HCT116 (cell line): ENCODE measurements at regions not wholly inside any gene's neighbourhood (a gene's known extent, or its start where the extent isn't known, plus 50 kb on each side); places are given as distances from the start of the nearest gene placed in this dataset.

Experiments
- ATAC-seq: fragments of 200-7000 bp; cut with Tn5 transposase; 2 replicates; pipeline ENCODE4 v1.9.1; 2020; ENCODE audit warnings: mild to moderate bottlenecking, moderate library complexity
- BruUV-seq: library from RNA; stranded (reverse); fragments of 400-500 nt; replicated peaks from 2 replicates; lab custom pipeline; 2021; lab: Mats Ljungman, UMichigan
- CTCF ChIA-PET: fragments of 300-600 bp; sonication (Branson Sonifier 250); formaldehyde crosslinking; loops from one replicate; lab custom pipeline; 2021; ENCODE audit warnings: antibody characterized with exemption; lab: Charles Lee
- POLR2A ChIA-PET: fragments of 300-600, 350-600 bp; sonication (Branson Sonifier 250); formaldehyde crosslinking; loops from one replicate; lab custom pipeline; 2021; ENCODE audit warnings: antibody characterized with exemption; lab: Charles Lee
- RAD21 ChIA-PET, 2 experiments: fragments of 300-600 bp; sonication (Branson Sonifier 250); formaldehyde crosslinking; loops; one replicate each; lab custom pipeline; 2023; ENCODE audit warnings: low total read pairs in 2 of 2; ENCODE audit not compliant: uncharacterized antibody in 2 of 2, unreplicated experiment in 2 of 2, low non-redundant PET in 1 of 2; lab: Charles Lee
- DNase-seq: peaks from one replicate; pipeline ENCODE4 v3.0.0-alpha.2; 2010; ENCODE audit warnings: low read depth, low spot score
- H2AFZ ChIP-seq: fragments of 200-600 bp; shearing (Covaris generic), sonication (generic); 2 replicates; pipeline ENCODE4 v1.6.1; 2017; ENCODE audit warnings: low read depth, mixed run types, mixed read lengths, antibody characterized with exemption, low read length; ENCODE audit not compliant: poor library complexity, severe bottlenecking
- H3K27ac ChIP-seq: 2 replicates; pipeline ENCODE4 v1.5.1; 2012; ENCODE audit warnings: low read depth, low read length
- H3K27me3 ChIP-seq: fragments of 200-600 bp; sonication (generic); 2 replicates; pipeline ENCODE4 v1.6.1; 2016; ENCODE audit warnings: mixed run types, low read length, mixed read lengths; ENCODE audit not compliant: insufficient read depth
- H3K36me3 ChIP-seq, 2 experiments: fragments of 200-500 bp in 1 of 2; fragments of 200-600 bp in 1 of 2; sonication (Bioruptor generic) in 1 of 2; sonication (generic) in 1 of 2; 2 replicates each; pipeline versions ENCODE4 v1.5.1 to v1.6.1; 2014 to 2016; ENCODE audit warnings: low read length in 2 of 2, inconsistent platforms in 1 of 2, mixed read lengths in 1 of 2, mixed run types in 1 of 2; ENCODE audit not compliant: insufficient read depth in 2 of 2, control insufficient read depth in 1 of 2
- H3K4me1 ChIP-seq, 2 experiments: fragments of 200-600 bp in 1 of 2; sonication (generic) in 1 of 2; 2 replicates each; pipeline versions ENCODE4 v1.5.1 to v1.6.1; 2012 to 2017; ENCODE audit warnings: low read length in 2 of 2, inconsistent platforms in 1 of 2, mild to moderate bottlenecking in 1 of 2, mixed read lengths in 1 of 2, mixed run types in 1 of 2, moderate library complexity in 1 of 2; ENCODE audit not compliant: insufficient read depth in 2 of 2, control insufficient read depth in 1 of 2
- H3K4me2 ChIP-seq: fragments of 200-600 bp; sonication (generic); 2 replicates; pipeline ENCODE4 v1.6.1; 2017; ENCODE audit warnings: mixed run types, low read length, mixed read lengths
- H3K4me3 ChIP-seq, 2 experiments: fragments of 200-600 bp in 1 of 2; sonication (generic) in 1 of 2; replicated peaks in 1 of 2; 2 replicates each; pipeline ENCODE4 v1.5.1; 2011 to 2016; ENCODE audit warnings: low read length in 2 of 2, control low read depth in 1 of 2, low read depth in 1 of 2, mild to moderate bottlenecking in 1 of 2, mixed read lengths in 1 of 2, mixed run types in 1 of 2
- H3K79me2 ChIP-seq: fragments of 200-600 bp; sonication (generic); 2 replicates; pipeline ENCODE4 v1.6.1; 2017; ENCODE audit warnings: mild to moderate bottlenecking, mixed run types, low read length, moderate library complexity, mixed read lengths; ENCODE audit not compliant: insufficient read depth
- H3K9ac ChIP-seq: fragments of 200-600 bp; sonication (generic); 2 replicates; pipeline ENCODE4 v1.6.1; 2016; ENCODE audit warnings: low read length, mixed read lengths
- H3K9me2 ChIP-seq: fragments of 200-600 bp; sonication (generic), shearing (Covaris generic); 2 replicates; pipeline ENCODE4 v1.6.1; 2017; ENCODE audit warnings: mixed run types, mild to moderate bottlenecking, moderate library complexity; ENCODE audit not compliant: insufficient read depth
- H3K9me3 ChIP-seq, 2 experiments: fragments of 200-500 bp in 1 of 2; fragments of 200-600 bp in 1 of 2; sonication (Bioruptor generic) in 1 of 2; sonication (generic) in 1 of 2; 2 replicates each; pipeline ENCODE4 v1.6.1; 2014 to 2017; ENCODE audit warnings: low read length in 2 of 2, mixed read lengths in 2 of 2, inconsistent platforms in 1 of 2, low read depth in 1 of 2, mild to moderate bottlenecking in 1 of 2, mixed run types in 1 of 2, moderate library complexity in 1 of 2; ENCODE audit not compliant: control insufficient read depth in 1 of 2, insufficient read depth in 1 of 2
- H4K20me1 ChIP-seq: fragments of 200-600 bp; sonication (generic), shearing (Covaris generic); 2 replicates; pipeline ENCODE4 v1.6.1; 2017; ENCODE audit warnings: mixed run types, mild to moderate bottlenecking, moderate library complexity; ENCODE audit not compliant: insufficient read depth
- CBX3 ChIP-seq: IDR thresholded peaks from 2 replicates; pipeline ENCODE4 v1.6.1; 2012; ENCODE audit warnings: low read depth
- EGR1 ChIP-seq: IDR thresholded peaks from 2 replicates; pipeline ENCODE4 v1.6.1; 2012; ENCODE audit warnings: low read depth
- EZH2phosphoT487 ChIP-seq: fragments of 200-600 bp; IDR thresholded peaks from 2 replicates; pipeline ENCODE4 v1.6.1; 2018; ENCODE audit warnings: antibody characterized with exemption, borderline replicate concordance
- FOSL1 ChIP-seq: IDR thresholded peaks from 2 replicates; pipeline ENCODE4 v1.6.1; 2012; ENCODE audit warnings: low read depth
- JUND ChIP-seq: IDR thresholded peaks from 2 replicates; pipeline ENCODE4 v1.6.1; 2012
- POLR2A ChIP-seq: IDR thresholded peaks from 2 replicates; pipeline ENCODE4 v1.7.0; 2011; ENCODE audit warnings: borderline replicate concordance; ENCODE audit not compliant: insufficient read depth, insufficient read length; ENCODE audit errors: extremely low read depth
- POLR2AphosphoS5 ChIP-seq: IDR thresholded peaks from 2 replicates; pipeline ENCODE4 v1.6.1; 2011; ENCODE audit warnings: mild to moderate bottlenecking, low read depth, low read length, moderate library complexity
- RAD21 ChIP-seq: IDR thresholded peaks from 2 replicates; pipeline ENCODE4 v1.6.1; 2012; ENCODE audit warnings: low read depth, mild to moderate bottlenecking
- SP1 ChIP-seq: IDR thresholded peaks from 2 replicates; pipeline ENCODE4 v1.6.1; 2012; ENCODE audit warnings: low read depth
- SRF ChIP-seq: IDR thresholded peaks from 2 replicates; pipeline ENCODE4 v1.6.1; 2012; ENCODE audit warnings: low read depth
- TCF7L2 ChIP-seq: IDR thresholded peaks from 2 replicates; pipeline ENCODE4 v1.7.0; 2011; ENCODE audit warnings: borderline replicate concordance, inconsistent platforms; ENCODE audit not compliant: insufficient read depth, insufficient read length; ENCODE audit errors: extremely low read depth
- YY1 ChIP-seq: IDR thresholded peaks from 2 replicates; pipeline ENCODE4 v1.6.1; 2011; ENCODE audit warnings: low read length, low read depth, moderate library complexity, mild to moderate bottlenecking; ENCODE audit not compliant: insufficient replicate concordance; ENCODE audit errors: extremely low read depth
- ZFX ChIP-seq: fragments of 450-650 bp; IDR thresholded peaks from 2 replicates; pipeline ENCODE4 v1.6.1; 2017
- ZNF274 ChIP-seq: fragments of 200-500 bp; sonication (Bioruptor generic); IDR thresholded peaks from 2 replicates; pipeline ENCODE4 v1.6.1; 2014; ENCODE audit warnings: mild to moderate bottlenecking, low read depth, low read length, inconsistent platforms
- intact Hi-C: fragments of 100-400 bp; cut with micrococcal nuclease; formaldehyde crosslinking; loops from 2 replicates; pipeline ENCODE4 v1.10.0; 2022
- TF ChIP-seq, protein P1 (sequence below): IDR thresholded peaks from 2 replicates; pipeline ENCODE4 v1.6.1; 2012; ENCODE audit warnings: low read depth
- TF ChIP-seq, protein P2 (sequence below): IDR thresholded peaks from 2 replicates; pipeline ENCODE4 v1.6.1; 2012
- TF ChIP-seq, protein P3 (sequence below), 3 experiments: fragments of 200-600 bp in 1 of 3; sonication (generic) in 1 of 3; IDR thresholded peaks in 2 of 3; conservative IDR thresholded peaks in 1 of 3; 2 replicates each; pipeline ENCODE4 v1.5.1; 2012 to 2017; ENCODE audit warnings: low read depth in 2 of 3, low read length in 2 of 3, antibody characterized with exemption in 1 of 3, borderline replicate concordance in 1 of 3, control low read depth in 1 of 3, mild to moderate bottlenecking in 1 of 3, mixed read lengths in 1 of 3, mixed run types in 1 of 3, moderate library complexity in 1 of 3; ENCODE audit not compliant: insufficient read depth in 1 of 3
- TF ChIP-seq, protein P4 (sequence below): IDR thresholded peaks from 2 replicates; pipeline ENCODE4 v1.6.1; 2011; ENCODE audit warnings: mild to moderate bottlenecking, low read length, moderate library complexity; ENCODE audit not compliant: insufficient replicate concordance; ENCODE audit errors: extremely low read depth

DNA sequence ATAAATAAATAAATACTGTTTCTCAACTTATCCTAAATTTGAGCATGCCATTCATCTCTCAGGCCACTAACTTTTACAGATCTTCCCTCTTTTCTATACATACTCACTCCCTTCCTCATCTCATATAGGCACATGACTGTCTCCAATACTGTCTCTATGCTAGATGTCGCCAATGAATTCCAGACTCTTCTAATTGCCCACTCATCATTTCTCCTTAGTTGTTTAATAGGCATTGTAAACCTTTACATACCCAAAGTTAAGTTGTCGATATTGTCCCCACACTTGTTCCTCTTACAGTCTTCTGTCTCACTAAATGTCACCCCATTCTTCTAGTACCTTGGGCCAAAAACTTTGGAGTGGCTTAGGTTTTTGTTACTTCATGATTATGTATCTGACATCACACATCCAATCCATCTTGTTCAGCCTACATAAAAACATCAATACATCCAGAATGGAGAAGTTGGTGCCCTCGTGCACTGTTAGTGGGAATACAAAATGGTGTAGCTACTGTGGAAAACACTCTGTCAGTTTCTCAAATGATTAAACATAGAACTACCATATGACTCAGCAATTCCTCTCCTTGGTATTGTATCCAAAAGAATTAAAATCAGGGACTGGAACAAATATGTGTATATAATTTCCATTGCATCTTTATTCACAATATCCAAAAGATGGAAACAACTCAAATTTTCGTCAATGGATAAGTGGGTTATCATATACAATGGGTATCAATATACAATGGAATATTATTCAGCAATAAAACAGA, 935.1 kb downstream of the SLC4A3 start (continued):
- TF ChIP-seq POLR2A = no peak

DNA sequence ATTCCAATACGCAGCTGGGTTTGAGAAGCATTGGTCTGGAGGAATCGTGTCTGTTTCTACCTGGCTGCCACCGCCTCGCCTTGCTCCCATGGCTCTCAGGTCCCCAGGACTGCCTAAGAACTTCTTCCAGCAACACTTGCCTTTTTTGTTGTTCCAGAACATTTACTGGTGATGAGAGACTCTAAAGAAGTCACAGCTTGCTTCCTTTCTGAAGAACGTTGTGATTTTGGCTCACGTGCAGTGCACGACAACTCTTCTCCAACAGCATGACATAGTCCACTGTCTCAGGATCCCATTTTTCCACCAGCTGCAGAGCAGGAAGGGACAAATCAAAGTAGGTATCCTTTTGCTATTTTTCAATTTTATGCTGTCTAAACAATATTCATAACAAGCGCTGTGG, 940.9 kb downstream of the SLC4A3 start:
- no peak for DNase-seq
- Histone ChIP-seq H3K79me2 (no peaks in the 10 kb centered on the region), H2AFZ (no peak overlapping the region), H3K36me3 (no peaks in the 10 kb centered on the region), H3K4me2 (no peak overlapping the region), H3K27me3 (no peaks in the 10 kb centered on the region), H3K4me1 (no peaks in the 10 kb centered on the region), H3K27ac (no peak overlapping the region), H3K4me3 (no peak overlapping the region), H4K20me1 (no peaks in the 10 kb centered on the region), H3K9me3 (no peaks in the 10 kb centered on the region), H3K9ac (no peak overlapping the region), H3K9me2 (no peaks in the 10 kb centered on the region)
- intact Hi-C loops = no loop called here
- ChIA-PET RAD21 (no interaction called here), CTCF (no interaction called here), POLR2A (no interaction called here)
- no peak for ATAC-seq
- no TSS peak for BruUV-seq
- no peak for TF ChIP-seq FOSL1
- TF ChIP-seq, protein P1, sequence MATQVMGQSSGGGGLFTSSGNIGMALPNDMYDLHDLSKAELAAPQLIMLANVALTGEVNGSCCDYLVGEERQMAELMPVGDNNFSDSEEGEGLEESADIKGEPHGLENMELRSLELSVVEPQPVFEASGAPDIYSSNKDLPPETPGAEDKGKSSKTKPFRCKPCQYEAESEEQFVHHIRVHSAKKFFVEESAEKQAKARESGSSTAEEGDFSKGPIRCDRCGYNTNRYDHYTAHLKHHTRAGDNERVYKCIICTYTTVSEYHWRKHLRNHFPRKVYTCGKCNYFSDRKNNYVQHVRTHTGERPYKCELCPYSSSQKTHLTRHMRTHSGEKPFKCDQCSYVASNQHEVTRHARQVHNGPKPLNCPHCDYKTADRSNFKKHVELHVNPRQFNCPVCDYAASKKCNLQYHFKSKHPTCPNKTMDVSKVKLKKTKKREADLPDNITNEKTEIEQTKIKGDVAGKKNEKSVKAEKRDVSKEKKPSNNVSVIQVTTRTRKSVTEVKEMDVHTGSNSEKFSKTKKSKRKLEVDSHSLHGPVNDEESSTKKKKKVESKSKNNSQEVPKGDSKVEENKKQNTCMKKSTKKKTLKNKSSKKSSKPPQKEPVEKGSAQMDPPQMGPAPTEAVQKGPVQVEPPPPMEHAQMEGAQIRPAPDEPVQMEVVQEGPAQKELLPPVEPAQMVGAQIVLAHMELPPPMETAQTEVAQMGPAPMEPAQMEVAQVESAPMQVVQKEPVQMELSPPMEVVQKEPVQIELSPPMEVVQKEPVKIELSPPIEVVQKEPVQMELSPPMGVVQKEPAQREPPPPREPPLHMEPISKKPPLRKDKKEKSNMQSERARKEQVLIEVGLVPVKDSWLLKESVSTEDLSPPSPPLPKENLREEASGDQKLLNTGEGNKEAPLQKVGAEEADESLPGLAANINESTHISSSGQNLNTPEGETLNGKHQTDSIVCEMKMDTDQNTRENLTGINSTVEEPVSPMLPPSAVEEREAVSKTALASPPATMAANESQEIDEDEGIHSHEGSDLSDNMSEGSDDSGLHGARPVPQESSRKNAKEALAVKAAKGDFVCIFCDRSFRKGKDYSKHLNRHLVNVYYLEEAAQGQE = no peak
- TF ChIP-seq CBX3 = no peak
- TF ChIP-seq, protein P2, sequence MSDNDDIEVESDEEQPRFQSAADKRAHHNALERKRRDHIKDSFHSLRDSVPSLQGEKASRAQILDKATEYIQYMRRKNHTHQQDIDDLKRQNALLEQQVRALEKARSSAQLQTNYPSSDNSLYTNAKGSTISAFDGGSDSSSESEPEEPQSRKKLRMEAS = no peak
- no peak for TF ChIP-seq TCF7L2
- no peak for TF ChIP-seq JUND
- no peak for TF ChIP-seq ZFX
- no peak for TF ChIP-seq RAD21
- TF ChIP-seq SP1 = no peak
- TF ChIP-seq, protein P3, sequence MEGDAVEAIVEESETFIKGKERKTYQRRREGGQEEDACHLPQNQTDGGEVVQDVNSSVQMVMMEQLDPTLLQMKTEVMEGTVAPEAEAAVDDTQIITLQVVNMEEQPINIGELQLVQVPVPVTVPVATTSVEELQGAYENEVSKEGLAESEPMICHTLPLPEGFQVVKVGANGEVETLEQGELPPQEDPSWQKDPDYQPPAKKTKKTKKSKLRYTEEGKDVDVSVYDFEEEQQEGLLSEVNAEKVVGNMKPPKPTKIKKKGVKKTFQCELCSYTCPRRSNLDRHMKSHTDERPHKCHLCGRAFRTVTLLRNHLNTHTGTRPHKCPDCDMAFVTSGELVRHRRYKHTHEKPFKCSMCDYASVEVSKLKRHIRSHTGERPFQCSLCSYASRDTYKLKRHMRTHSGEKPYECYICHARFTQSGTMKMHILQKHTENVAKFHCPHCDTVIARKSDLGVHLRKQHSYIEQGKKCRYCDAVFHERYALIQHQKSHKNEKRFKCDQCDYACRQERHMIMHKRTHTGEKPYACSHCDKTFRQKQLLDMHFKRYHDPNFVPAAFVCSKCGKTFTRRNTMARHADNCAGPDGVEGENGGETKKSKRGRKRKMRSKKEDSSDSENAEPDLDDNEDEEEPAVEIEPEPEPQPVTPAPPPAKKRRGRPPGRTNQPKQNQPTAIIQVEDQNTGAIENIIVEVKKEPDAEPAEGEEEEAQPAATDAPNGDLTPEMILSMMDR (IDR thresholded peaks at IDR 0.05 in 2 of 3, conservative IDR thresholded peaks at IDR 0.05 in 1 of 3; ENCODE audit: borderline replicate concordance in 1 of 3, insufficient read depth in 1 of 3, low read depth in 2 of 3, low read length in 2 of 3) = no peak
- TF ChIP-seq POLR2AphosphoS5 = no peak
- TF ChIP-seq ZNF274 = no peak
- TF ChIP-seq EZH2phosphoT487 = no peak
- TF ChIP-seq POLR2A = no peak
- TF ChIP-seq, protein P4, sequence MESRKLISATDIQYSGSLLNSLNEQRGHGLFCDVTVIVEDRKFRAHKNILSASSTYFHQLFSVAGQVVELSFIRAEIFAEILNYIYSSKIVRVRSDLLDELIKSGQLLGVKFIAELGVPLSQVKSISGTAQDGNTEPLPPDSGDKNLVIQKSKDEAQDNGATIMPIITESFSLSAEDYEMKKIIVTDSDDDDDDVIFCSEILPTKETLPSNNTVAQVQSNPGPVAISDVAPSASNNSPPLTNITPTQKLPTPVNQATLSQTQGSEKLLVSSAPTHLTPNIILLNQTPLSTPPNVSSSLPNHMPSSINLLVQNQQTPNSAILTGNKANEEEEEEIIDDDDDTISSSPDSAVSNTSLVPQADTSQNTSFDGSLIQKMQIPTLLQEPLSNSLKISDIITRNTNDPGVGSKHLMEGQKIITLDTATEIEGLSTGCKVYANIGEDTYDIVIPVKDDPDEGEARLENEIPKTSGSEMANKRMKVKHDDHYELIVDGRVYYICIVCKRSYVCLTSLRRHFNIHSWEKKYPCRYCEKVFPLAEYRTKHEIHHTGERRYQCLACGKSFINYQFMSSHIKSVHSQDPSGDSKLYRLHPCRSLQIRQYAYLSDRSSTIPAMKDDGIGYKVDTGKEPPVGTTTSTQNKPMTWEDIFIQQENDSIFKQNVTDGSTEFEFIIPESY = no peak
- TF ChIP-seq EGR1 = no peak
- TF ChIP-seq SRF = no peak
- no peak for TF ChIP-seq YY1
